ENCODE measurements at regions not wholly inside any gene's neighbourhood (a gene's known extent, or its start where the extent isn't known, plus 50 kb on each side); places are given as distances from the start of the nearest gene placed in this dataset.

- Histone ChIP-seq H3K9me2 (replicated peaks; ENCODE audit: insufficient read depth) (no peaks in the 10 kb centered on the region), H3K4me3 (no peak overlapping the region), H3K4me2 (peak overlapping the region; percentile 67), H2AFZ (peak overlapping the region; percentile 10), H3K27me3 (no peaks in the 10 kb centered on the region), H3K79me2 (no peaks in the 10 kb centered on the region), H3K4me1 (ENCODE audit: insufficient read depth) (peaks cover 28% of the 10 kb centered on the region), H3K9me3 (ENCODE audit: low read depth) (no peaks in the 10 kb centered on the region), H3K36me3 (replicated peaks; ENCODE audit: insufficient read depth, low read depth) (no peaks in the 10 kb centered on the region), H4K20me1 (ENCODE audit: insufficient read depth, poor library complexity, severe bottlenecking) (no peaks in the 10 kb centered on the region), H3K27ac (peak overlapping the region; percentile 96)
- WGBS (ENCODE audit: low lambda C conversion rate, missing lambda C conversion rate) = 16% methylated on average over 66 of the region's 67 CpGs
- peak; percentile 93 for DNase-seq (ENCODE audit: low spot score)
- TF ChIP-seq CTCF (IDR thresholded peaks at IDR 0.05; ENCODE audit: poor library complexity) (no peak), EZH2phosphoT487 (IDR thresholded peaks at IDR 0.05; ENCODE audit: low read depth, severe bottlenecking, unreplicated experiment) (no peak), EZH2 (IDR thresholded peaks at IDR 0.05; ENCODE audit: borderline replicate concordance) (no peak)
Observed at GRCh38 chr9:107637421-107638420, 148.2 kb upstream of the KLF4 start.

GRCh38 chr9:107636571-107637381, 147.2 kb upstream of the KLF4 start:
- no peak for DNase-seq (ENCODE audit: low spot score)
- 74% methylated on average over 5 of the region's 5 CpGs for WGBS (ENCODE audit: low lambda C conversion rate, missing lambda C conversion rate)
- Histone ChIP-seq H3K4me2 (peak overlapping the region; percentile 67), H3K9me2 (replicated peaks; ENCODE audit: insufficient read depth) (no peaks in the 10 kb centered on the region), H4K20me1 (ENCODE audit: insufficient read depth, poor library complexity, severe bottlenecking) (no peaks in the 10 kb centered on the region), H3K4me3 (no peak overlapping the region), H3K36me3 (replicated peaks; ENCODE audit: insufficient read depth, low read depth) (no peaks in the 10 kb centered on the region), H3K79me2 (no peaks in the 10 kb centered on the region), H3K9me3 (ENCODE audit: low read depth) (no peaks in the 10 kb centered on the region), H3K27ac (peak overlapping the region; percentile 96), H3K4me1 (ENCODE audit: insufficient read depth) (peaks cover 30% of the 10 kb centered on the region), H3K27me3 (no peaks in the 10 kb centered on the region), H2AFZ (no peak overlapping the region)
- no peak for TF ChIP-seq EZH2phosphoT487 (IDR thresholded peaks at IDR 0.05; ENCODE audit: low read depth, severe bottlenecking, unreplicated experiment)
- TF ChIP-seq CTCF (IDR thresholded peaks at IDR 0.05; ENCODE audit: poor library complexity) = no peak
- no peak for TF ChIP-seq EZH2 (IDR thresholded peaks at IDR 0.05; ENCODE audit: borderline replicate concordance)

- DNase-seq (ENCODE audit: low spot score) = no peak
Observed at GRCh38 chr9:107635803-107636174, 146.2 kb upstream of the KLF4 start.

More at GRCh38 chr9:107635803-107636174, 146.2 kb upstream of the KLF4 start:
- Histone ChIP-seq H3K27me3 (no peaks in the 10 kb centered on the region), H3K79me2 (no peaks in the 10 kb centered on the region), H3K36me3 (replicated peaks; ENCODE audit: insufficient read depth, low read depth) (no peaks in the 10 kb centered on the region), H3K4me2 (no peak overlapping the region), H3K4me1 (ENCODE audit: insufficient read depth) (peaks cover 30% of the 10 kb centered on the region), H3K9me3 (ENCODE audit: low read depth) (no peaks in the 10 kb centered on the region), H3K4me3 (no peak overlapping the region), H4K20me1 (ENCODE audit: insufficient read depth, poor library complexity, severe bottlenecking) (no peaks in the 10 kb centered on the region), H3K9me2 (replicated peaks; ENCODE audit: insufficient read depth) (no peaks in the 10 kb centered on the region), H2AFZ (no peak overlapping the region), H3K27ac (no peak overlapping the region)
- TF ChIP-seq EZH2 (IDR thresholded peaks at IDR 0.05; ENCODE audit: borderline replicate concordance) = no peak
- TF ChIP-seq EZH2phosphoT487 (IDR thresholded peaks at IDR 0.05; ENCODE audit: low read depth, severe bottlenecking, unreplicated experiment) = no peak
- TF ChIP-seq CTCF (IDR thresholded peaks at IDR 0.05; ENCODE audit: poor library complexity) = no peak
- 89% methylated on average over 6 of the region's 6 CpGs for whole genome bisulfite sequencing (ENCODE audit: low lambda C conversion rate, missing lambda C conversion rate)
